ENCODE measurements at regions not wholly inside any gene's neighbourhood (a gene's known extent, or its start where the extent isn't known, plus 50 kb on each side); places are given as distances from the start of the nearest gene placed in this dataset.

DNA sequence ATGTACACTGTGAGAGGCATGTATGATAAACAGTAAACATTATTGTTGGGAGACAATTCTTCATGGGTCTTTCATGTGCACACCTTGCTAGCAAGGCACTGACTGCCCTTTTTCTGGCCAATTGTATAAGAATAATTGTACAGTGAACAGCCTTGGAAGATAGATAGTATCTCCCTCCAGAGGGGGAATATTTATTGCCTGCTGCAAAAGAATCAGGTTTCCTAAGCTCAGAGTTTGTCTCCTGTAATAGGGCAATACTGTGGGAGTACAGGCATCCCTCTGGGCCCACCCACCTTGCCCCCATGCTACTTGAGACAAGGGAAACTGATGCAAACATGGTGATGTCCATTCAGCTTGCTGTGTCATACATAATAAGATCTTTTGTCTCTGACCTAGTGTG, 442.2 kb downstream of the HDGFL1 start (continued):
- TF ChIP-seq ZFP37 (tag by site-specific recombination; IDR thresholded peaks at IDR 0.05) (no peak), ZFP69B (tag by site-specific recombination; IDR thresholded peaks at IDR 0.05) (no peak), ZBTB21 (tag by site-specific recombination; IDR thresholded peaks at IDR 0.05) (no peak), ZNF701 (tag by site-specific recombination; IDR thresholded peaks at IDR 0.05) (no peak), WT1 (tag by site-specific recombination; IDR thresholded peaks at IDR 0.05) (no peak), ZNF324 (tag by site-specific recombination; IDR thresholded peaks at IDR 0.05) (no peak), ZNF513 (tag by site-specific recombination; IDR thresholded peaks at IDR 0.05) (no peak)
- TF ChIP-seq, protein P1, sequence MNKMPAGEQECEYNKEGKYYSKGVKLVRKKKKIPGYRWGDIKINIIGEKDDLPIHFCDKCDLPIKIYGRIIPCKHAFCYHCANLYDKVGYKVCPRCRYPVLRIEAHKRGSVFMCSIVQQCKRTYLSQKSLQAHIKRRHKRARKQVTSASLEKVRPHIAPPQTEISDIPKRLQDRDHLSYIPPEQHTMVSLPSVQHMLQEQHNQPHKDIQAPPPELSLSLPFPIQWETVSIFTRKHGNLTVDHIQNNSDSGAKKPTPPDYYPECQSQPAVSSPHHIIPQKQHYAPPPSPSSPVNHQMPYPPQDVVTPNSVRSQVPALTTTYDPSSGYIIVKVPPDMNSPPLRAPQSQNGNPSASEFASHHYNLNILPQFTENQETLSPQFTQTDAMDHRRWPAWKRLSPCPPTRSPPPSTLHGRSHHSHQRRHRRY (tag by site-specific recombination; IDR thresholded peaks at IDR 0.05): no peak

DNA sequence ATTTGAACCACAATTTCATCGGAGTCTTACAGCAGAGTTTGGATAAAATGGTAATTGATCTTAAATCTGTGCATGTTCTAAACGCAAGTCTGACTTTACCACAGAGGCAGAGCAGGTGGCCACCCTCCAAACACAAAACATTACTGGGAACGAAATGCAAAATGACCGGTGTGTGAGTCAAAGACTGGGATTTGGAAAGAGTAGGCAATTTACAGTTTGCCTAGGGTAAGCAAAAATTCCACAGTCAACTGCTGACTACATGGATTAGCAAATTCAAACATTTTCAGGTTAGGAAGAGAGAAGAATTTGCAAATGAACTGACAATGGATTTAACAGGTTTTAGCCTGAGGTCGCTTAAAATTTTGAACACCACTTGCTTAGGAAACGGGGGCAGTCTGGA, 444.4 kb downstream of the HDGFL1 start:
- Histone ChIP-seq H3K27ac (ENCODE audit: extremely low read depth, low read depth, low read length) (no peak overlapping the region), H3K9me3 (ENCODE audit: control insufficient read depth, insufficient read depth, low read depth, low read length) (no peaks in the 10 kb centered on the region), H3K4me1 (ENCODE audit: control insufficient read depth, insufficient read depth, low read length) (no peaks in the 10 kb centered on the region), H3K4me3 (ENCODE audit: low read depth, low read length) (no peak overlapping the region), H3K36me3 (ENCODE audit: control insufficient read depth in 2 of 2, insufficient read depth in 1 of 2, low read length in 2 of 2) (no peaks in the 10 kb centered on the region)
- POLR2A ChIA-PET: no interaction called here
- CTCF ChIA-PET: no interaction called here
- TF ChIP-seq, protein P2, sequence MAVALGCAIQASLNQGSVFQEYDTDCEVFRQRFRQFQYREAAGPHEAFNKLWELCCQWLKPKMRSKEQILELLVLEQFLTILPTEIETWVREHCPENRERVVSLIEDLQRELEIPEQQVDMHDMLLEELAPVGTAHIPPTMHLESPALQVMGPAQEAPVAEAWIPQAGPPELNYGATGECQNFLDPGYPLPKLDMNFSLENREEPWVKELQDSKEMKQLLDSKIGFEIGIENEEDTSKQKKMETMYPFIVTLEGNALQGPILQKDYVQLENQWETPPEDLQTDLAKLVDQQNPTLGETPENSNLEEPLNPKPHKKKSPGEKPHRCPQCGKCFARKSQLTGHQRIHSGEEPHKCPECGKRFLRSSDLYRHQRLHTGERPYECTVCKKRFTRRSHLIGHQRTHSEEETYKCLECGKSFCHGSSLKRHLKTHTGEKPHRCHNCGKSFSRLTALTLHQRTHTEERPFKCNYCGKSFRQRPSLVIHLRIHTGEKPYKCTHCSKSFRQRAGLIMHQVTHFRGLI (tag by site-specific recombination; IDR thresholded peaks at IDR 0.05): no peak
- TF ChIP-seq, protein P3, sequence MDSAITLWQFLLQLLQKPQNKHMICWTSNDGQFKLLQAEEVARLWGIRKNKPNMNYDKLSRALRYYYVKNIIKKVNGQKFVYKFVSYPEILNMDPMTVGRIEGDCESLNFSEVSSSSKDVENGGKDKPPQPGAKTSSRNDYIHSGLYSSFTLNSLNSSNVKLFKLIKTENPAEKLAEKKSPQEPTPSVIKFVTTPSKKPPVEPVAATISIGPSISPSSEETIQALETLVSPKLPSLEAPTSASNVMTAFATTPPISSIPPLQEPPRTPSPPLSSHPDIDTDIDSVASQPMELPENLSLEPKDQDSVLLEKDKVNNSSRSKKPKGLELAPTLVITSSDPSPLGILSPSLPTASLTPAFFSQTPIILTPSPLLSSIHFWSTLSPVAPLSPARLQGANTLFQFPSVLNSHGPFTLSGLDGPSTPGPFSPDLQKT (IDR thresholded peaks at IDR 0.05; ENCODE audit: borderline replicate concordance, low read depth, low read length): no peak
- TF ChIP-seq HOXC10 (CRISPR knock-in tag; IDR thresholded peaks at IDR 0.05) (no peak), PRDM6 (tag by site-specific recombination; IDR thresholded peaks at IDR 0.05) (no peak), ZNF37A (tag by site-specific recombination; IDR thresholded peaks at IDR 0.05) (no peak), ZNF366 (tag by site-specific recombination; conservative IDR thresholded peaks at IDR 0.05) (no peak), ZNF16 (tag by site-specific recombination; IDR thresholded peaks at IDR 0.05; ENCODE audit: low read depth) (no peak), ZNF473 (tag by site-specific recombination; IDR thresholded peaks at IDR 0.05) (no peak), ZNF549 (tag by site-specific recombination; IDR thresholded peaks at IDR 0.05) (no peak), ZNF398 (tag by site-specific recombination; IDR thresholded peaks at IDR 0.05) (no peak), ZEB2 (tag by site-specific recombination; IDR thresholded peaks at IDR 0.05) (no peak), SETDB1 (IDR thresholded peaks at IDR 0.05; ENCODE audit: insufficient read length, low read length) (no peak), ZNF776 (tag by site-specific recombination; IDR thresholded peaks at IDR 0.05; ENCODE audit: borderline replicate concordance) (no peak), ZNF155 (tag by site-specific recombination; IDR thresholded peaks at IDR 0.05) (no peak), TCF7L2 (IDR thresholded peaks at IDR 0.05; ENCODE audit: borderline replicate concordance, low read depth, low read length) (no peak), SALL2 (tag by site-specific recombination; IDR thresholded peaks at IDR 0.05; ENCODE audit: borderline replicate concordance) (no peak)
- TF ChIP-seq, protein P4, sequence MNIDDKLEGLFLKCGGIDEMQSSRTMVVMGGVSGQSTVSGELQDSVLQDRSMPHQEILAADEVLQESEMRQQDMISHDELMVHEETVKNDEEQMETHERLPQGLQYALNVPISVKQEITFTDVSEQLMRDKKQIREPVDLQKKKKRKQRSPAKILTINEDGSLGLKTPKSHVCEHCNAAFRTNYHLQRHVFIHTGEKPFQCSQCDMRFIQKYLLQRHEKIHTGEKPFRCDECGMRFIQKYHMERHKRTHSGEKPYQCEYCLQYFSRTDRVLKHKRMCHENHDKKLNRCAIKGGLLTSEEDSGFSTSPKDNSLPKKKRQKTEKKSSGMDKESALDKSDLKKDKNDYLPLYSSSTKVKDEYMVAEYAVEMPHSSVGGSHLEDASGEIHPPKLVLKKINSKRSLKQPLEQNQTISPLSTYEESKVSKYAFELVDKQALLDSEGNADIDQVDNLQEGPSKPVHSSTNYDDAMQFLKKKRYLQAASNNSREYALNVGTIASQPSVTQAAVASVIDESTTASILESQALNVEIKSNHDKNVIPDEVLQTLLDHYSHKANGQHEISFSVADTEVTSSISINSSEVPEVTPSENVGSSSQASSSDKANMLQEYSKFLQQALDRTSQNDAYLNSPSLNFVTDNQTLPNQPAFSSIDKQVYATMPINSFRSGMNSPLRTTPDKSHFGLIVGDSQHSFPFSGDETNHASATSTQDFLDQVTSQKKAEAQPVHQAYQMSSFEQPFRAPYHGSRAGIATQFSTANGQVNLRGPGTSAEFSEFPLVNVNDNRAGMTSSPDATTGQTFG (tag by site-specific recombination; IDR thresholded peaks at IDR 0.05; ENCODE audit: borderline replicate concordance): no peak
